ENCODE measurements at regions not wholly inside any gene's neighbourhood (a gene's known extent, or its start where the extent isn't known, plus 50 kb on each side); places are given as distances from the start of the nearest gene placed in this dataset.
A peak's percentile ranks its signal among the peaks of the same experiment; 100 is the strongest.

DNA sequence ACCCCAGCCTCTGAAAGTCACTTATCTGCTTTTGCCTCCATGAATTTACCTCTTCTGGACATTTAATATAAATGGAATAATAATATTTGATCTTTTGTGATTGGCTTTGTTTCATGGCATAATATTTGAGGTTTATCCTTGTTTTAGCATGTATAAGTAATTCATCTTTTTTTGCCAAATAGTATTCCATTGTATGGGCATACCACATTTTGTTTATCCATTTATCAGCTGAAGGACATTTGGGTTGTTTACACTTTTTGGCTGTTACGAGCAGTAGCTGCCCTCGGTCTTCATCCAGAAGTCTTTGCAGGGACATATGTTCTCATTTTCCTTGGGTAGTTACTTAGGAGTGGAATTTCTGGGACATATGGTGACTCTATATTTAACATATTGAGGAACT lies 53.0 kb upstream of the SMIM21 start:
- H3K36me3 ChIP-seq: no peaks in the 10 kb centered on the region
- H3K27ac ChIP-seq: no peak overlapping the region
- no peaks in the 10 kb centered on the region for H3K27me3 ChIP-seq
- H3K4me3 ChIP-seq: no peak overlapping the region
- H3K9me3 ChIP-seq (replicated peaks): no peaks in the 10 kb centered on the region
- no peak for DNase-seq
- H3K4me1 ChIP-seq: no peaks in the 10 kb centered on the region

GRCh38 chr18:75478996-75479880 lies 51.7 kb upstream of the SMIM21 start:
- no peaks in the 10 kb centered on the region for H3K27me3 ChIP-seq
- H3K36me3 ChIP-seq: no peaks in the 10 kb centered on the region
- no peak overlapping the region for H3K27ac ChIP-seq
- peak in 1 of 2 experiments; percentile 53 for DNase-seq
- peaks cover 2% of the 10 kb centered on the region; the same call in 1 of the 2 replicates for H3K4me1 ChIP-seq
- H3K4me3 ChIP-seq: no peak overlapping the region
- no peaks in the 10 kb centered on the region for H3K9me3 ChIP-seq (replicated peaks)

DNA sequence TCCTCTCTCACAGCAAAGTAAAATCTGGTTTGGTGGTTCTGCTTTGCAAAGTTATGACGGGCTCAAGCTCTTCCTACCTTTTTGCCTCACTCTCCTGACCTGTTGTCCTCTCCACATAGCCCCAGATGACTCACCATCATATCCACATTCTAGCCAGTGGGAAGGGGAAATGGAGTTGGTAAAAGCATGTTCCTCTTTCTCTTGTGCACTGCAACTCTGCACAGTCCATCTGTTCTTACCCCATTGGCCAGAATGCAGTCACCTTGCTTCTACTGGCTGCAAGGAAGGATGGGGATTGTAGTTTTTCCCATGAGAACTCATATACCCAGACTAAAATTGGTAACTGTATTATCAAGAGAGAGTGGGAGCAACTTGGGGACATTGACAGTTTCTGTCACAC lies 50.4 kb upstream of the SMIM21 start:
- DNase-seq: no peak
- Histone ChIP-seq H3K4me3 (no peak overlapping the region), H3K27ac (no peak overlapping the region)

More for the DNA sequence above, 50.4 kb upstream of the SMIM21 start:
- no peaks in the 10 kb centered on the region for H3K27me3 ChIP-seq
- H3K4me1 ChIP-seq: peaks cover 8% of the 10 kb centered on the region
- H3K36me3 ChIP-seq: no peaks in the 10 kb centered on the region
- no peaks in the 10 kb centered on the region for H3K9me3 ChIP-seq (replicated peaks)

Measured in SJCRH30 (cell line).